ENCODE measurements at regions not wholly inside any gene's neighbourhood (a gene's known extent, or its start where the extent isn't known, plus 50 kb on each side); places are given as distances from the start of the nearest gene placed in this dataset.

DNA sequence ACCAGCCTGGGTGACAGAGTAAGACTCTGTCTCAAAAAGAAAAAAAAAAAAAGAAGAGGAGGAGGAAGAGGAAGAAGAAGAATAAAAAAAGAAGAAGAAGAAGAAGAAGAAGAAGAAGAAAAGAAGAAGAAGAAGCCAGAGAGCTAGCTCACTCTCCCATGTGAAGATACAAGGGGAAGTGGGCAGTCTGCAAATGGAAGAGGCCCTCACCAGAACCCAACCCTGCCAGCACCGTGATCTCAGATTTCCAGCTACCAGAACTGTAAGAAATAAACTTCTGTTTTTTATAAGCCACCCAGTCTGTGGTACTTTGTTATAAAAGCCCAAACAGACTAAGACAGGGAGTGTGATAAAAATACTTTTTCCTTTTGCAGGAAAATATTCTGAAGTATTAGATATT is 130.7 kb downstream of the ETNK1 start:
- Mint-ChIP-seq H3K27me3 (ENCODE audit: low read depth) (no peaks in the 10 kb centered on the region; the same call in 1 of the 2 replicates), H3K9me3 (peaks cover 13% of the 10 kb centered on the region), H3K27ac (no peak overlapping the region), H3K36me3 (no peaks in the 10 kb centered on the region), H3K4me3 (no peak overlapping the region), H3K4me1 (no peaks in the 10 kb centered on the region)
- no peak for ATAC-seq
- TF ChIP-seq EMX1 (CRISPR knock-in tag; IDR thresholded peaks at IDR 0.05) (no peak), CREB1 (CRISPR knock-in tag; IDR thresholded peaks at IDR 0.05) (no peak), TEAD1 (CRISPR knock-in tag; IDR thresholded peaks at IDR 0.05) (no peak), SOX15 (CRISPR knock-in tag; IDR thresholded peaks at IDR 0.05) (no peak), ETV6 (CRISPR knock-in tag; IDR thresholded peaks at IDR 0.05) (no peak), NFYB (CRISPR knock-in tag; conservative IDR thresholded peaks at IDR 0.05; ENCODE audit: low read depth) (no peak), NFE2L1 (CRISPR knock-in tag; IDR thresholded peaks at IDR 0.05) (no peak)
- TF ChIP-seq, protein P1, sequence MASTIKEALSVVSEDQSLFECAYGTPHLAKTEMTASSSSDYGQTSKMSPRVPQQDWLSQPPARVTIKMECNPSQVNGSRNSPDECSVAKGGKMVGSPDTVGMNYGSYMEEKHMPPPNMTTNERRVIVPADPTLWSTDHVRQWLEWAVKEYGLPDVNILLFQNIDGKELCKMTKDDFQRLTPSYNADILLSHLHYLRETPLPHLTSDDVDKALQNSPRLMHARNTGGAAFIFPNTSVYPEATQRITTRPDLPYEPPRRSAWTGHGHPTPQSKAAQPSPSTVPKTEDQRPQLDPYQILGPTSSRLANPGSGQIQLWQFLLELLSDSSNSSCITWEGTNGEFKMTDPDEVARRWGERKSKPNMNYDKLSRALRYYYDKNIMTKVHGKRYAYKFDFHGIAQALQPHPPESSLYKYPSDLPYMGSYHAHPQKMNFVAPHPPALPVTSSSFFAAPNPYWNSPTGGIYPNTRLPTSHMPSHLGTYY (CRISPR knock-in tag; IDR thresholded peaks at IDR 0.05): no peak
- POLR2A ChIA-PET: no interaction called here
- no peak for DNase-seq (ENCODE audit: low spot score)
- CTCF ChIA-PET: no interaction called here

DNA sequence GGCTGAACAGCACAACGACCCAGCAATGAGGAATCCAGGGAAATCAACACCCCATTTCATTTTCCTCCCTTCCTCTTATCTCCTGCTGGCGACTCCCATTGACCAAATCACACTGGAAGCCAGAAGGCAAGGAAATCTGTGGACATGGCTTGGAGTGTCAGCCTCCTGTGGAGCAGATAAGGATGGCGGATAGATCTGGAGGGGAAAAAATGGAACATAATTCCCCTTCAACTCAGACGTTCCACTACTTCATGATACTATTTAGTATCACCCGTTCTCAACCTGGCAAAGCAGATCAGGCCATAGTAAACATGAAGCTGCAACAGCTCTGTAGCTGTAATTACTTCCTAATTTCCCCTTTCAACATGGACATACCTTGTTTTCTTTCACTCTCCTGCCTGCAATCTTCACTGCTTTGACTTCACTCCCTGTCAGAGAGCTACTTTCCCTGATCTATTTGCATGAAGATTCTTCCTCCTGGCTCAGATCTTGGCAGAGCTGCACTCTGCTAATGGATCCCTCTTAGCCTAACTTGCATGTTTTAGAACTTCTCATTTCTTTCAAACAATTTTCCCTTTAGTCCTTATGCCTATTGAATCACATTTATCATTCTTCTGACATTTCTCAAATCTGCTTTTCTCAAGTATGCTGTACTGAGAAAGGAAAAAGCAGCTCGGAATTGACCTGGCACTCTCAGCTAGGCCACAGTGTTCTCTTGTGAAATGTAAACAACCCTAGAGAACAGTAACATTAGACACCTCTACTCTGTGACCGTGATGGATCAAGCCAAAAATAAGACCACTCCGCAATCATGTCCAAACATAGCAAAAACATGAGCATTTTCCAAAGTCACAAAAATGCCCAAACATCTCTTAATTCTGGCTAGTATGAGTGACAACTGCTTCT is 135.1 kb downstream of the ETNK1 start:
- H3K9me3 Mint-ChIP-seq: peaks cover 5% of the 10 kb centered on the region
- ChIA-PET CTCF (no interaction called here), POLR2A (no interaction called here)
- no peak overlapping the region for H3K27ac Mint-ChIP-seq
- DNase-seq (ENCODE audit: low spot score) (no peak), ATAC-seq (no peak)
- H3K36me3 Mint-ChIP-seq: no peaks in the 10 kb centered on the region
- H3K4me3 Mint-ChIP-seq: no peak overlapping the region
- no peaks in the 10 kb centered on the region for H3K4me1 Mint-ChIP-seq
- TF ChIP-seq RORB (CRISPR knock-in tag; IDR thresholded peaks at IDR 0.05): no peak
- TF ChIP-seq ZNF138 (CRISPR knock-in tag; conservative IDR thresholded peaks at IDR 0.05): no peak
- no peaks in the 10 kb centered on the region for H3K27me3 Mint-ChIP-seq (ENCODE audit: low read depth)

- ATAC-seq: no peak
- no peaks in the 10 kb centered on the region for H3K36me3 Mint-ChIP-seq
Measured at GRCh38 chr12:22765421-22766130, 140.6 kb downstream of the ETNK1 start.

More at GRCh38 chr12:22765421-22766130, 140.6 kb downstream of the ETNK1 start:
- Mint-ChIP-seq H3K4me3 (no peak overlapping the region), H3K9me3 (no peaks in the 10 kb centered on the region), H3K4me1 (peaks cover 11% of the 10 kb centered on the region), H3K27me3 (ENCODE audit: low read depth) (no peaks in the 10 kb centered on the region), H3K27ac (no peak overlapping the region)
- TF ChIP-seq PRDM15 (CRISPR knock-in tag; IDR thresholded peaks at IDR 0.05) (no peak), OVOL2 (CRISPR knock-in tag; IDR thresholded peaks at IDR 0.05; ENCODE audit: borderline replicate concordance) (no peak), ZNF423 (CRISPR knock-in tag; IDR thresholded peaks at IDR 0.05) (no peak)
- TF ChIP-seq, protein P2, sequence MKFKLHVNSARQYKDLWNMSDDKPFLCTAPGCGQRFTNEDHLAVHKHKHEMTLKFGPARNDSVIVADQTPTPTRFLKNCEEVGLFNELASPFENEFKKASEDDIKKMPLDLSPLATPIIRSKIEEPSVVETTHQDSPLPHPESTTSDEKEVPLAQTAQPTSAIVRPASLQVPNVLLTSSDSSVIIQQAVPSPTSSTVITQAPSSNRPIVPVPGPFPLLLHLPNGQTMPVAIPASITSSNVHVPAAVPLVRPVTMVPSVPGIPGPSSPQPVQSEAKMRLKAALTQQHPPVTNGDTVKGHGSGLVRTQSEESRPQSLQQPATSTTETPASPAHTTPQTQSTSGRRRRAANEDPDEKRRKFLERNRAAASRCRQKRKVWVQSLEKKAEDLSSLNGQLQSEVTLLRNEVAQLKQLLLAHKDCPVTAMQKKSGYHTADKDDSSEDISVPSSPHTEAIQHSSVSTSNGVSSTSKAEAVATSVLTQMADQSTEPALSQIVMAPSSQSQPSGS (CRISPR knock-in tag; IDR thresholded peaks at IDR 0.05; ENCODE audit: borderline replicate concordance, low read depth): no peak
- no peak for DNase-seq (ENCODE audit: low spot score)
- ChIA-PET CTCF (interaction anchor here (0.7 kb wide), 1 partner anchor 81 kb away, joined by 3 read pairs; no protein-coding TSS in a partner anchor), POLR2A (interaction anchor here (0.5 kb wide), 1 partner anchor 143 kb away, joined by 4 read pairs; no protein-coding TSS in a partner anchor)
